ENCODE measurements at regions not wholly inside any gene's neighbourhood (a gene's known extent, or its start where the extent isn't known, plus 50 kb on each side); places are given as distances from the start of the nearest gene placed in this dataset.

- TF ChIP-seq CTCF (IDR thresholded peaks at IDR 0.05 in 4 of 5, conservative IDR thresholded peaks at IDR 0.05 in 1 of 5) (no peak), POLR2A (IDR thresholded peaks at IDR 0.05) (no peak)
Observed at GRCh38 chr11:96990914-96991313, 601.1 kb downstream of the JRKL start.

Data from gastrocnemius medialis (tissue), 4 donors.